GM12892 (cell line): ENCODE measurements at regions not wholly inside any gene's neighbourhood (a gene's known extent, or its start where the extent isn't known, plus 50 kb on each side); places are given as distances from the start of the nearest gene placed in this dataset.

Experiments used
- POLR2A ChIP-seq: IDR thresholded peaks from 2 replicates; pipeline ENCODE4 v1.6.1; 2011; ENCODE audit warnings: low read depth, low read length, control low read depth
- POLR2AphosphoS5 ChIP-seq: IDR thresholded peaks from 2 replicates; pipeline ENCODE4 v1.6.1; 2011; ENCODE audit warnings: low read depth, low read length, control low read depth
- TAF1 ChIP-seq: IDR thresholded peaks from 2 replicates; pipeline ENCODE4 v1.6.1; 2011; ENCODE audit warnings: low read depth, mild to moderate bottlenecking, control low read depth, low read length, borderline replicate concordance

- no peak for TF ChIP-seq POLR2AphosphoS5
- no peak for TF ChIP-seq POLR2A
- TF ChIP-seq TAF1 = no peak
Observed at GRCh38 chr2:103977241-103977640, 876.7 kb upstream of the POU3F3 start.
